ENCODE measurements at regions not wholly inside any gene's neighbourhood (a gene's known extent, or its start where the extent isn't known, plus 50 kb on each side); places are given as distances from the start of the nearest gene placed in this dataset.

DNA sequence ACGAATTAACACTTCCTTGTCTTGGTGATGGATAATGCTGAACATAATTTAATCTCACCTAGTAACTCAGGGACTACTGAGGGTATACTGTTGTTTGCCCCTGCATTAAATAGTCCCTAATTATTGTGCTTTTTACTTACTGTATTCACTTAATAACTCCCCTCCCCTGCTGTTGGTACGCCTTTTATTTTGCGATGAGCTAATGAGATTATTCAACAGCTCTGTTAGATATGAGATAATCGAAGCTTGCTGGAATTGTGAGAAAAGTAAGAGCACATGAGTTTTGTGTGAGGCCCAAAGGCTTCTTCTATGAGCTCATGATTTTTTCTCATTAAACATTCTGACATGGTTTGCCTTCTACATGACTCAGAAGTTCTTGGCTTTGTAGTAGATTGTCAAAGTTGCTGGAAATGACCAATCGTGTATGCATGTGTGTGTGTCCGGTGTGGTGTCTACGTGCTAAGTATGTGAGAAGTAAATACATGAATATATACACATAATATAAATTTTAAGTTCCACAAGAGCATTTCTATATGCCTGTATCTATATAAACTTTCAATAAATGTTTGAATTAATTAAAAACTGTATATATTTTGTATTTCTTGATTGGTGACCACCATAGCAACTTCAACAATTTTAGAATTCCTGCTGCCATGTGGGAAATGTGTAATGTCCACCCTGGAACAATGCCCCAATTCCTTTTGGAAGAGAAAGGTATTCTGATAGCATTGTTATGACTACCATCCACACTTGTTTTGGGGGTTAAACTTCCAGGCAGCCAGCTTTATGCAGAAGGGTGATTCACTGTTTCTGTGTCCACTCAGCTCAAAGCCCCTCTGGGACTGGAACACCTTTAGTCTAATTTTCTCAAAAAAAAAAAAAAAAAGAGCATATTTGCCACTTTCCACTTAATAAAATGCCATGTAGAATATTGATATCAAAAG, 106.2 kb downstream of the SAMD9 start:
- TF ChIP-seq, protein P1, sequence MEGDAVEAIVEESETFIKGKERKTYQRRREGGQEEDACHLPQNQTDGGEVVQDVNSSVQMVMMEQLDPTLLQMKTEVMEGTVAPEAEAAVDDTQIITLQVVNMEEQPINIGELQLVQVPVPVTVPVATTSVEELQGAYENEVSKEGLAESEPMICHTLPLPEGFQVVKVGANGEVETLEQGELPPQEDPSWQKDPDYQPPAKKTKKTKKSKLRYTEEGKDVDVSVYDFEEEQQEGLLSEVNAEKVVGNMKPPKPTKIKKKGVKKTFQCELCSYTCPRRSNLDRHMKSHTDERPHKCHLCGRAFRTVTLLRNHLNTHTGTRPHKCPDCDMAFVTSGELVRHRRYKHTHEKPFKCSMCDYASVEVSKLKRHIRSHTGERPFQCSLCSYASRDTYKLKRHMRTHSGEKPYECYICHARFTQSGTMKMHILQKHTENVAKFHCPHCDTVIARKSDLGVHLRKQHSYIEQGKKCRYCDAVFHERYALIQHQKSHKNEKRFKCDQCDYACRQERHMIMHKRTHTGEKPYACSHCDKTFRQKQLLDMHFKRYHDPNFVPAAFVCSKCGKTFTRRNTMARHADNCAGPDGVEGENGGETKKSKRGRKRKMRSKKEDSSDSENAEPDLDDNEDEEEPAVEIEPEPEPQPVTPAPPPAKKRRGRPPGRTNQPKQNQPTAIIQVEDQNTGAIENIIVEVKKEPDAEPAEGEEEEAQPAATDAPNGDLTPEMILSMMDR (IDR thresholded peaks at IDR 0.05; ENCODE audit: borderline replicate concordance, extremely low read depth, low read length, poor library complexity, severe bottlenecking) = no peak
- TF ChIP-seq EZH2 (IDR thresholded peaks at IDR 0.05; ENCODE audit: borderline replicate concordance, low read depth, low read length, severe bottlenecking) = no peak
